ENCODE measurements at regions not wholly inside any gene's neighbourhood (a gene's known extent, or its start where the extent isn't known, plus 50 kb on each side); places are given as distances from the start of the nearest gene placed in this dataset.

DNA sequence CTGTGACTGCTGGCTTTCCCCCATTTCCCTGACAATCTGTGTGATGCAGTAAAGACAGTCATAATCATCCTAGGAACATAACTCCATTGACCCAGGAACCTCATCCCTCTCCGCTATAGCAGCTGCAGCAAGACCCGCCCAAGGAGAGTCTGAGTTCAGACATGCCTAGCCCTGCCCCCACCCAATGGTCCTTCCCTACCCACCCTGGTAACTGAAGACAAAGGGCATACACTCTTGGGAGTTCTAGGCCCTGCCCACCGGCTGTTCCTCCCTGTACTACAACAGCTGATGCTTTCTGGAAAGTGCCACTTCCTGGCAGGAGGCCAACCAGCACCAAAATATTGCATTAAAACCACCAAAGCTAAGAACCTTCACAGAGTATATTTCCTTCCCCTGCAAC lies 1035.6 kb downstream of the C4orf33 start:
- WGBS (ENCODE audit: insufficient coverage): 98% methylated on average over 3 of the region's 3 CpGs
- DNase-seq (ENCODE audit: low read depth in 4 of 6, low spot score in 6 of 6): no peak
- Histone ChIP-seq H3K4me1 (ENCODE audit: control insufficient read depth, insufficient read depth, low read length) (no peaks in the 10 kb centered on the region), H3K27ac (ENCODE audit: low read depth, low read length) (no peak overlapping the region), H3K4me3 (ENCODE audit: low read depth, low read length) (no peak overlapping the region), H3K36me3 (ENCODE audit: control insufficient read depth, insufficient read depth, low read length) (no peaks in the 10 kb centered on the region), H3K9me3 (ENCODE audit: control insufficient read depth, insufficient read depth, low read length) (peaks cover 3% of the 10 kb centered on the region), H3K27me3 (ENCODE audit: control insufficient read depth, insufficient read depth, low read length) (no peaks in the 10 kb centered on the region)

DNA sequence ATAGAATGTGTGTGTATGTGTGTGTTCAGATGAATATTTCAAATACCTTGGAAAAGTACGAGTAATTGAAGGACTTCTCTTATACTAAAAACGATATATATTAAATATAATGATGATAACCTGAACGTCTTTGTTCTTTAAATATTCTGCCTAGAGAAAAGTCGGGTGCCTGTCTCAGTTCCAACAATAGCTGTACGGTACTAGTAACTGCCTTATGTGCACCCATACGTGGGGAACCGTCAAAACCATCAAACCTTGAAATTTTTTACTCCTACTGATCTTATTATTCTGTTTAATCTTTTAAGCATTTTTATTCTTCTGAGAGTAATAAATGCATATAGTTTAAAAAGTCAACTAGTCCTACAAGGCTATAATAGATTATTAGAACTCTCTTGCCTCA lies 1045.7 kb downstream of the C4orf33 start:
- no peak for DNase-seq (ENCODE audit: low read depth in 4 of 6, low spot score in 6 of 6)
- H3K4me1 ChIP-seq (ENCODE audit: control insufficient read depth, insufficient read depth, low read length): no peaks in the 10 kb centered on the region
- no peaks in the 10 kb centered on the region for H3K36me3 ChIP-seq (ENCODE audit: control insufficient read depth, insufficient read depth, low read length)
- H3K9me3 ChIP-seq (ENCODE audit: control insufficient read depth, insufficient read depth, low read length): no peaks in the 10 kb centered on the region
- no peak overlapping the region for H3K4me3 ChIP-seq (ENCODE audit: low read depth, low read length)
- H3K27me3 ChIP-seq (ENCODE audit: control insufficient read depth, insufficient read depth, low read length): no peaks in the 10 kb centered on the region
- H3K27ac ChIP-seq (ENCODE audit: low read depth, low read length): no peak overlapping the region
- whole genome bisulfite sequencing (ENCODE audit: insufficient coverage): no CpG with 5 or more reads among the region's 7 CpGs

DNA sequence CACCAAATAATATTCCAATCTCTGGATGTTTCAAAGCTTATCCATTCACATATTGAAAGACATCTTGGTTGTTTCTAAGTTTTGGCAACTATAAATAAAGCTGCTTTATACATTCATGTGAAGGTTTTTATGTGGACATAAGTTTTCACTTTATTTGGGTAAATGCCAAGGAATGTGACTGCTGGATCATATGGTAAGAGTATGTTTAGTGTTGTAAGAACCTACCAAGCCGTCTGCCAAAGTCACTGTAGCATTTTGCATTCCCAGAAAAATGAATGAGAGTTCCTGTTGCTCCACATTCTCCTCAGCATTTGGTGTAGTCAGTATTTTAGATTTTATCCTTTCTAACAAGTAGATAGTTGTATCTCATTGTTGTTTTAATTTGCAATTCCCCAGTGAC lies 1047.7 kb downstream of the C4orf33 start:
- H3K4me3 ChIP-seq (ENCODE audit: low read depth, low read length): no peak overlapping the region
- no peaks in the 10 kb centered on the region for H3K36me3 ChIP-seq (ENCODE audit: control insufficient read depth, insufficient read depth, low read length)
- H3K27me3 ChIP-seq (ENCODE audit: control insufficient read depth, insufficient read depth, low read length): no peaks in the 10 kb centered on the region
- no peaks in the 10 kb centered on the region for H3K9me3 ChIP-seq (ENCODE audit: control insufficient read depth, insufficient read depth, low read length)
- no peak overlapping the region for H3K27ac ChIP-seq (ENCODE audit: low read depth, low read length)
- DNase-seq (ENCODE audit: low read depth in 4 of 6, low spot score in 6 of 6): peak in 1 of 6 donors; percentile 66
- no CpG with 5 or more reads among the region's 1 CpG for WGBS (ENCODE audit: insufficient coverage)
- no peaks in the 10 kb centered on the region for H3K4me1 ChIP-seq (ENCODE audit: control insufficient read depth, insufficient read depth, low read length)

DNA sequence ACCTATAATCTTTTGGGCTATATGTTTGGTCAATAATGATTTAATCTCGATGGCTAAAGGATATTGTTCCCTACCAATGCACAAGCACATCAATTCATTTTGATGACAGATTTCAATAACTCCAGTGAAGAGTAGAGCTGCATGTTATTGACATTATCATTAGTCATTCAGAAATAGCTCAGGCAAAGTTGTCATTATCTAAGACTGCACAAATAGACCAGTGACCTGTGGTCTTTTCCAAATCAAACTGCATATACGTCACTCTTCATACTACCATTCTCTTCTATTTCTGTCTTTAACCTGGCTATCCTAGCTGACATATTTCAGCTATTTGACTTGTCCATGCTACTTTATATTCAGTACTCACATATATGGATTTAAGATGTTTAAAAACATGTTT lies 1050.8 kb downstream of the C4orf33 start:
- WGBS (ENCODE audit: insufficient coverage): no CpG with 5 or more reads among the region's 2 CpGs
- H3K4me3 ChIP-seq (ENCODE audit: low read depth, low read length): no peak overlapping the region
- H3K27ac ChIP-seq (ENCODE audit: low read depth, low read length): no peak overlapping the region

DNA sequence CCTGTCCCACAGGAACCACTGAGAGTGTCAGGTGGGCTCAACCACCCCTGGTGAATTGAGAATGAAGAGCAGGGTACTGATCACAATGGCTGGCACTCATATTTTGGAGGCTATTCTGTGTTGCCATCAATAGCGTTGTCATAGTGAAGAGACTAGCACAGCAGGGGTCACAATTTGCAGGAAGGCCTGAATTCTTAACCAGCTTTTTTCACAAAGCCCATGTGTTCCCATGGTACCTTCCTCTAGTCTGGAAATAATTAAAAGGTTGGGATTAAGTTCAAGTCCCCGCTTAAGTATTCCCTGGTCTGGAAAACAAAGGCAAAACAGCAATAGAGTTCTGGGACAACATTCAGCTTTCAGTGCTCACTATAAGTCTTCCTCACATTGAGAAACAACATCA lies 1051.7 kb downstream of the C4orf33 start:
- Histone ChIP-seq H3K36me3 (ENCODE audit: control insufficient read depth, insufficient read depth, low read length) (no peaks in the 10 kb centered on the region), H3K27me3 (ENCODE audit: control insufficient read depth, insufficient read depth, low read length) (no peaks in the 10 kb centered on the region), H3K4me1 (ENCODE audit: control insufficient read depth, insufficient read depth, low read length) (no peaks in the 10 kb centered on the region), H3K27ac (ENCODE audit: low read depth, low read length) (no peak overlapping the region), H3K9me3 (ENCODE audit: control insufficient read depth, insufficient read depth, low read length) (peaks cover 2% of the 10 kb centered on the region), H3K4me3 (ENCODE audit: low read depth, low read length) (no peak overlapping the region)
- 7% methylated on average over 2 of the region's 2 CpGs for WGBS (ENCODE audit: insufficient coverage)
- peak in 2 of 6 donors; percentile 54 to 75 for DNase-seq (ENCODE audit: low read depth in 4 of 6, low spot score in 6 of 6)

More for the DNA sequence above, 1050.8 kb downstream of the C4orf33 start:
- Histone ChIP-seq H3K36me3 (ENCODE audit: control insufficient read depth, insufficient read depth, low read length) (no peaks in the 10 kb centered on the region), H3K9me3 (ENCODE audit: control insufficient read depth, insufficient read depth, low read length) (no peaks in the 10 kb centered on the region), H3K4me1 (ENCODE audit: control insufficient read depth, insufficient read depth, low read length) (no peaks in the 10 kb centered on the region), H3K27me3 (ENCODE audit: control insufficient read depth, insufficient read depth, low read length) (no peaks in the 10 kb centered on the region)
- DNase-seq (ENCODE audit: low read depth in 4 of 6, low spot score in 6 of 6): no peak

DNA sequence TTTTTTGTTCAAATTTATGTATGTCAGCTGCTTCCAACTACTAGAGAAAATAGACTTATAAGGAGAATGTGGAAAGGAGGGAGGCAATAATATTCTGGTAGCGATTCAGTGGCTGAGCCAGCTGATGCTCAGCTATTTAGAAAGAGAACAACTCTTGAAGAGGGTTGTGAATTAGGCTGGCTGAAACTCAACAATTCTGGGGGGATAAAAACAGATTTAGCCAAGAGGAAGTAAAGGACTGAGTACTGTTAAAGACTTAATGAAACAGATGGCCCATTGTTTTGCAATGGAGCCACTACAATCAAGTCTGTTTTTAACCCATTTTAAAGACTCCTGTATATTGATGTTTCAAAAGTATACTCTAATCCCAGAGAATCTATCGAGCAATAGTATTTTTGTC lies 1058.9 kb downstream of the C4orf33 start:
- Histone ChIP-seq H3K27me3 (ENCODE audit: control insufficient read depth, insufficient read depth, low read length) (no peaks in the 10 kb centered on the region), H3K36me3 (ENCODE audit: control insufficient read depth, insufficient read depth, low read length) (no peaks in the 10 kb centered on the region), H3K27ac (ENCODE audit: low read depth, low read length) (no peak overlapping the region), H3K9me3 (ENCODE audit: control insufficient read depth, insufficient read depth, low read length) (peaks cover 2% of the 10 kb centered on the region), H3K4me3 (ENCODE audit: low read depth, low read length) (no peak overlapping the region), H3K4me1 (ENCODE audit: control insufficient read depth, insufficient read depth, low read length) (no peaks in the 10 kb centered on the region)
- peak in 5 of 6 donors; percentile 36 to 86 (median 43) for DNase-seq (ENCODE audit: low read depth in 4 of 6, low spot score in 6 of 6)
- 40% methylated on average over 1 of the region's 2 CpGs for WGBS (ENCODE audit: insufficient coverage)

DNA sequence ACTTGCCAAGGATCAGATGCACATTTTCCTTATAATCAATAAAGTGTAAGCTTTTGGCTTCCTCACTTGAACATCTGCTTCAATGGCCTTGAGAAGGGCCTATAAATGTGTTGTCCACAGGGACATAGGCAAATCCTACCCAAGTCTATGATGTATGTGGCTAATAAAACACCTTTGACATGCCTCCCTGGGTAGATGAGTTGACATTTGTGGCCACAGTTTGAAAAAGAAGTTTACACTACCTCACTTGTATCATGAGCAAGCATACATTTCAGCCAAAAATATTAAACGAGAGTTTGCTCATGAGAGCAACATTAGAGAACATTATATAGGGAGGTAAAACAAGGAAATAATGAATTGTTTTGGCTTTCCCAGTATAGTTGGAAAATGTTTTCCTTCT lies 1067.7 kb downstream of the C4orf33 start:
- whole genome bisulfite sequencing (ENCODE audit: insufficient coverage): no CpG with 5 or more reads among the region's 1 CpG
- Histone ChIP-seq H3K27ac (ENCODE audit: low read depth, low read length) (no peak overlapping the region), H3K36me3 (ENCODE audit: control insufficient read depth, insufficient read depth, low read length) (no peaks in the 10 kb centered on the region), H3K27me3 (ENCODE audit: control insufficient read depth, insufficient read depth, low read length) (no peaks in the 10 kb centered on the region), H3K4me3 (ENCODE audit: low read depth, low read length) (no peak overlapping the region), H3K9me3 (ENCODE audit: control insufficient read depth, insufficient read depth, low read length) (no peaks in the 10 kb centered on the region), H3K4me1 (ENCODE audit: control insufficient read depth, insufficient read depth, low read length) (no peaks in the 10 kb centered on the region)
- peak in 1 of 6 donors; percentile 9 for DNase-seq (ENCODE audit: low read depth in 4 of 6, low spot score in 6 of 6)

DNA sequence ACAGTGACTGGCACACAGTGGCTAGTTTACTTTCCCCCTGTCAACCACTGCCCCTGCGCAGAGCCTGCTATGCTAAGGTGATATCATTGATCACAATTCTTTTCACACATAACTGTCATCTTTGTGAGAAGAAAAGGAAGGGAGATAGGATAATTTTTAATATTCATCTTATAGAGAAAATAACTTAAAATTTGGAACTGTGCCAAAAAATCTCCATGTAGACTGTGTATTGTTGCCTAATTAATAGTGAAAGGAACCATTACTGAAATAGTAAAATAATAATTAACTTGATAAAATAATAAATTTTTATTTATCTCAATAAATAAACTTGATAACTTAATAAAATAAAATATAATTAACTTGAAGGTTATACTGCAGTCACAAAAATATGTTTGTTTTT lies 1069.4 kb downstream of the C4orf33 start:
- Histone ChIP-seq H3K4me1 (ENCODE audit: control insufficient read depth, insufficient read depth, low read length) (no peaks in the 10 kb centered on the region), H3K36me3 (ENCODE audit: control insufficient read depth, insufficient read depth, low read length) (no peaks in the 10 kb centered on the region), H3K27me3 (ENCODE audit: control insufficient read depth, insufficient read depth, low read length) (no peaks in the 10 kb centered on the region), H3K27ac (ENCODE audit: low read depth, low read length) (no peak overlapping the region), H3K9me3 (ENCODE audit: control insufficient read depth, insufficient read depth, low read length) (no peaks in the 10 kb centered on the region), H3K4me3 (ENCODE audit: low read depth, low read length) (no peak overlapping the region)
- WGBS (ENCODE audit: insufficient coverage): no CpG with 5 or more reads among the region's 1 CpG
- no peak for DNase-seq (ENCODE audit: low read depth in 4 of 6, low spot score in 6 of 6)

DNA sequence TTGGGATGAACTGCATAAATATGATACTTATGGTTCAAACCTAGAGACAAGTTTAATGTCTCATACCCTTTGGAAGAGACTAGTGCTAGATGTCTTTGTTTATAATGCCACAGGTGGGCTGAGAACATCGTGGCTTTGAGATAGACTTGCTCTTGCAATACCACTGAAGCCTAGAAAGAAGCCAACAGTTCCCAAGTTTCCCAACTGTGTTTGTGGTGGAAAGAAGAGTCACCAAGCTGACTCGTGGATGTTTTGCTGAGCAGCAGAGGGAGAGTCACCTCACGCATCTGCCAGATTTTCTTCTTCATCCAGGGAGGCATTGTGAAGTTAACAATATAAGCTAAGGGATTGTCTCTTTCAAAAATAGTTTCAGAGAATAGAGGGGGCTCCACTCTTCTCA lies 1076.2 kb downstream of the C4orf33 start:
- DNase-seq (ENCODE audit: low read depth in 4 of 6, low spot score in 6 of 6): no peak
- Histone ChIP-seq H3K36me3 (ENCODE audit: control insufficient read depth, insufficient read depth, low read length) (no peaks in the 10 kb centered on the region), H3K27me3 (ENCODE audit: control insufficient read depth, insufficient read depth, low read length) (no peaks in the 10 kb centered on the region), H3K4me3 (ENCODE audit: low read depth, low read length) (no peak overlapping the region), H3K4me1 (ENCODE audit: control insufficient read depth, insufficient read depth, low read length) (no peaks in the 10 kb centered on the region), H3K27ac (ENCODE audit: low read depth, low read length) (no peak overlapping the region), H3K9me3 (ENCODE audit: control insufficient read depth, insufficient read depth, low read length) (no peaks in the 10 kb centered on the region)
- WGBS (ENCODE audit: insufficient coverage): 57% methylated on average over 1 of the region's 3 CpGs

DNA sequence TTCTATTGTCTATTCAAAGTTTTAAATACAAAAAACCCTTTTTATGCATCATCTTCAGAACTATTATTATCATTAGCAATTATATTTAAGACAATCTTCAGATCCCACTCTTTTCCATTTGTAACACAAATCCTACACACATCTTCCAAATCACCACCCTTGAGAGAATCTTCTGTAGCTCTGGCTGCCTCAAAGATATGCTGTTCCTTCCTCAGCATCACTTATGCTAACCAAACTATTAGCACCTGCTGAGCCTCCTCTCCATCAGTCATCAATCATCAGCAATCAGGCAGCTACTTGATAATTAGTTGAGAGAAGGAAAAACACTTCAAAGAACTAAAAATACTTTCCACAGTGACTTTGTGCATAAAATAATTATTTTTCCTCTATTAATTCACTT lies 1082.2 kb downstream of the C4orf33 start:
- Histone ChIP-seq H3K27ac (ENCODE audit: low read depth, low read length) (no peak overlapping the region), H3K4me1 (ENCODE audit: control insufficient read depth, insufficient read depth, low read length) (no peaks in the 10 kb centered on the region), H3K27me3 (ENCODE audit: control insufficient read depth, insufficient read depth, low read length) (no peaks in the 10 kb centered on the region), H3K4me3 (ENCODE audit: low read depth, low read length) (no peak overlapping the region), H3K36me3 (ENCODE audit: control insufficient read depth, insufficient read depth, low read length) (no peaks in the 10 kb centered on the region), H3K9me3 (ENCODE audit: control insufficient read depth, insufficient read depth, low read length) (no peaks in the 10 kb centered on the region)
- peak in 1 of 6 donors; percentile 2 for DNase-seq (ENCODE audit: low read depth in 4 of 6, low spot score in 6 of 6)

All from spinal cord (tissue), 9 donors.